GM19025 (cell line): ENCODE measurements at regions not wholly inside any gene's neighbourhood (a gene's known extent, or its start where the extent isn't known, plus 50 kb on each side); places are given as distances from the start of the nearest gene placed in this dataset.

Experiments
- ATAC-seq: cut with Tn5 transposase; IDR thresholded peaks from one replicate; pipeline ENCODE4 v1.9.1; 2021; ENCODE audit warnings: mild to moderate bottlenecking, low read depth, moderate library complexity; ENCODE audit not compliant: unreplicated experiment

- ATAC-seq = no peak
These were observed 84.6 kb upstream of the PFN2 start for GRCh38 chr3:150055332-150055731.

GRCh38 chr3:150054635-150055034, 83.9 kb upstream of the PFN2 start:
- ATAC-seq = no peak

GRCh38 chr3:150050510-150050909, 79.8 kb upstream of the PFN2 start:
- ATAC-seq = no peak

GRCh38 chr3:150049317-150049716, 78.6 kb upstream of the PFN2 start:
- no peak for ATAC-seq

- no peak for ATAC-seq
These were observed 71.2 kb upstream of the PFN2 start for GRCh38 chr3:150041877-150042276.

GRCh38 chr3:150040097-150040496, 69.4 kb upstream of the PFN2 start:
- ATAC-seq = no peak

GRCh38 chr3:150038830-150039229, 68.1 kb upstream of the PFN2 start:
- no peak for ATAC-seq

- ATAC-seq = no peak
These were observed 66.1 kb upstream of the PFN2 start for GRCh38 chr3:150036780-150037179.

GRCh38 chr3:150035910-150036612, 65.4 kb upstream of the PFN2 start:
- no peak for ATAC-seq

GRCh38 chr3:150035301-150035779, 64.6 kb upstream of the PFN2 start:
- peak; percentile 63 for ATAC-seq

- no peak for ATAC-seq
These were observed 63.0 kb upstream of the PFN2 start for GRCh38 chr3:150033721-150034120.

- ATAC-seq = no peak
These were observed 60.1 kb upstream of the PFN2 start for GRCh38 chr3:150030841-150031240.

GRCh38 chr3:150023239-150023636, 52.5 kb upstream of the PFN2 start:
- ATAC-seq = no peak

- peak; percentile 84 for ATAC-seq
These were observed 51.9 kb upstream of the PFN2 start for GRCh38 chr3:150022381-150023238.

- no peak for ATAC-seq
These were observed 49.8 kb upstream of the PFN2 start for GRCh38 chr3:150020527-150020926.
